PC-9 (cell line): ENCODE measurements at regions not wholly inside any gene's neighbourhood (a gene's known extent, or its start where the extent isn't known, plus 50 kb on each side); places are given as distances from the start of the nearest gene placed in this dataset.
A peak's percentile ranks its signal among the peaks of the same experiment; 100 is the strongest.

Experiments
- BruUV-seq: library from RNA; stranded (reverse); fragments of 400-500 nt; replicated peaks from 2 replicates; lab custom pipeline; 2021; lab: Mats Ljungman, UMichigan
- CTCF ChIA-PET: fragments of 300-600 bp; sonication (Branson Sonifier 250); formaldehyde crosslinking; loops from one replicate; lab custom pipeline; 2022; ENCODE audit warnings: antibody characterized with exemption; lab: Charles Lee
- POLR2A ChIA-PET: fragments of 300-600 bp; sonication (Branson Sonifier 250); formaldehyde crosslinking; loops from one replicate; lab custom pipeline; 2022; ENCODE audit warnings: antibody characterized with exemption; ENCODE audit not compliant: unreplicated experiment; lab: Charles Lee
- DNase-seq, 2 experiments: peaks; one replicate each; pipeline versions ENCODE4 v3.0.0 to v3.0.0-alpha.2; 2015 to 2022; ENCODE audit warnings: mixed read lengths in 1 of 2
- H2AFZ ChIP-seq: fragments of 200-600 bp; sonication (generic); 2 replicates; pipeline ENCODE4 v1.8.1; 2017; ENCODE audit warnings: antibody characterized with exemption
- H3F3A ChIP-seq: fragments of 200-600 bp; sonication (generic); 2 replicates; pipeline ENCODE4 v1.8.1; 2017; ENCODE audit warnings: antibody characterized with exemption, mild to moderate bottlenecking, low read depth; ENCODE audit not compliant: insufficient read depth
- H3K27ac ChIP-seq: fragments of 200-600 bp; sonication (generic); 2 replicates; pipeline ENCODE4 v1.6.1; 2016; ENCODE audit warnings: mixed run types
- H3K27me3 ChIP-seq: fragments of 200-600 bp; sonication (generic); 2 replicates; pipeline ENCODE4 v1.6.1; 2016; ENCODE audit warnings: low read depth, mixed run types; ENCODE audit not compliant: insufficient read depth
- H3K36me3 ChIP-seq: fragments of 200-600 bp; sonication (generic); 2 replicates; pipeline ENCODE4 v1.6.1; 2016; ENCODE audit warnings: low read depth, mixed run types
- H3K4me1 ChIP-seq: fragments of 200-600 bp; sonication (generic); replicated peaks from 2 replicates; pipeline ENCODE4 v1.6.1; 2016; ENCODE audit warnings: mixed run types; ENCODE audit not compliant: insufficient read depth
- H3K4me2 ChIP-seq: fragments of 200-600 bp; sonication (generic); 2 replicates; pipeline ENCODE4 v1.6.1; 2017; ENCODE audit warnings: mixed run types
- H3K4me3 ChIP-seq: fragments of 200-600 bp; sonication (generic); 2 replicates; pipeline ENCODE4 v1.6.1; 2016; ENCODE audit warnings: mixed run types
- H3K79me2 ChIP-seq: fragments of 200-600 bp; sonication (generic); 2 replicates; pipeline ENCODE4 v1.6.1; 2017; ENCODE audit warnings: low read depth, mixed run types
- H3K9me2 ChIP-seq: fragments of 200-600 bp; sonication (generic); 2 replicates; pipeline ENCODE4 v1.8.1; 2017; ENCODE audit warnings: mild to moderate bottlenecking; ENCODE audit not compliant: insufficient read depth
- H3K9me3 ChIP-seq: fragments of 200-600 bp; sonication (generic); 2 replicates; pipeline ENCODE4 v1.8.1; 2016; ENCODE audit warnings: low read depth; ENCODE audit not compliant: insufficient read depth
- H4K20me1 ChIP-seq: fragments of 200-600 bp; sonication (generic); 2 replicates; pipeline ENCODE4 v1.8.1; 2017; ENCODE audit not compliant: insufficient read depth
- CTCF ChIP-seq: fragments of 200-600 bp; sonication (generic); conservative IDR thresholded peaks from 2 replicates; pipeline ENCODE4 v1.6.1; 2017; ENCODE audit warnings: mixed run types, antibody characterized with exemption, mild to moderate bottlenecking, moderate library complexity
- EZH2 ChIP-seq: fragments of 200-600 bp; sonication (generic); IDR thresholded peaks from 2 replicates; pipeline ENCODE4 v1.8.0; 2017; ENCODE audit warnings: antibody characterized with exemption, low read depth
- intact Hi-C: fragments of 100-400 bp; cut with micrococcal nuclease; formaldehyde crosslinking; loops from one replicate; pipeline ENCODE4 v1.10.0; 2022; ENCODE audit not compliant: unreplicated experiment

- H3K9me2 ChIP-seq, result no peaks in the 10 kb centered on the region
- CTCF ChIA-PET, result no interaction called here
Measured at GRCh38 chr18:51345848-51346391, 148.4 kb upstream of the MEX3C start.

GRCh38 chr18:51346404-51346803 lies 148.9 kb upstream of the MEX3C start:
- H3K27ac ChIP-seq, result no peak overlapping the region
- peaks cover 5% of the 10 kb centered on the region for H3F3A ChIP-seq
- DNase-seq, result no peak
- H3K4me3 ChIP-seq, result no peak overlapping the region
- BruUV-seq, result no TSS peak
- intact Hi-C loops, result no loop called here
- peaks cover 27% of the 10 kb centered on the region for H3K4me1 ChIP-seq
- H3K79me2 ChIP-seq, result no peaks in the 10 kb centered on the region
- no peaks in the 10 kb centered on the region for H4K20me1 ChIP-seq
- no peaks in the 10 kb centered on the region for H3K9me3 ChIP-seq
- POLR2A ChIA-PET, result no interaction called here
- H3K4me2 ChIP-seq, result no peak overlapping the region
- H3K9me2 ChIP-seq, result no peaks in the 10 kb centered on the region
- no peaks in the 10 kb centered on the region for H3K36me3 ChIP-seq
- H2AFZ ChIP-seq, result no peak overlapping the region
- TF ChIP-seq EZH2, result no peak
- no peak for TF ChIP-seq CTCF
- no peaks in the 10 kb centered on the region for H3K27me3 ChIP-seq
- CTCF ChIA-PET, result no interaction called here

More at GRCh38 chr18:51345848-51346391, 148.4 kb upstream of the MEX3C start:
- Histone ChIP-seq H3K36me3 (no peaks in the 10 kb centered on the region), H3F3A (peaks cover 5% of the 10 kb centered on the region), H3K4me2 (no peak overlapping the region), H3K27ac (no peak overlapping the region), H3K79me2 (no peaks in the 10 kb centered on the region), H3K9me3 (no peaks in the 10 kb centered on the region), H3K4me1 (peaks cover 27% of the 10 kb centered on the region), H4K20me1 (no peaks in the 10 kb centered on the region), H3K4me3 (no peak overlapping the region), H3K27me3 (no peaks in the 10 kb centered on the region), H2AFZ (no peak overlapping the region)
- no TSS peak for BruUV-seq
- intact Hi-C loops, result no loop called here
- POLR2A ChIA-PET, result no interaction called here
- DNase-seq, result no peak
- TF ChIP-seq CTCF, result no peak
- TF ChIP-seq EZH2, result no peak

GRCh38 chr18:51350081-51350480 lies 152.6 kb upstream of the MEX3C start:
- BruUV-seq, result no TSS peak
- H3K4me3 ChIP-seq, result no peak overlapping the region
- H3K4me1 ChIP-seq, result peaks cover 11% of the 10 kb centered on the region; the same call in 1 of the 2 replicates
- no peak overlapping the region for H3K4me2 ChIP-seq
- no peaks in the 10 kb centered on the region for H3K79me2 ChIP-seq
- POLR2A ChIA-PET, result no interaction called here
- DNase-seq, result peak in 1 of 2 experiments; percentile 68
- H4K20me1 ChIP-seq, result no peaks in the 10 kb centered on the region
- H3K9me2 ChIP-seq, result no peaks in the 10 kb centered on the region; the same call in 1 of the 2 replicates
- intact Hi-C loops, result no loop called here
- no peaks in the 10 kb centered on the region for H3F3A ChIP-seq
- CTCF ChIA-PET, result no interaction called here
- no peaks in the 10 kb centered on the region for H3K9me3 ChIP-seq
- H3K27ac ChIP-seq, result 0 out of 2 replicates have a peak overlapping the region, but pooled peaks have one; percentile 16
- H3K27me3 ChIP-seq, result no peaks in the 10 kb centered on the region; the same call in 1 of the 2 replicates
- H2AFZ ChIP-seq, result no peak overlapping the region
- no peaks in the 10 kb centered on the region for H3K36me3 ChIP-seq
- no peak for TF ChIP-seq EZH2
- no peak for TF ChIP-seq CTCF
